Adipocyte (in vitro differentiated cells): ENCODE measurements at regions not wholly inside any gene's neighbourhood (a gene's known extent, or its start where the extent isn't known, plus 50 kb on each side); places are given as distances from the start of the nearest gene placed in this dataset.

Source experiments
- DNase-seq: peaks from one replicate; pipeline ENCODE4 v3.0.0-alpha.2; 2015; ENCODE audit warnings: low read depth
- H3K27me3 ChIP-seq: replicated peaks from 2 replicates; pipeline ENCODE4 v1.7.0; 2013; ENCODE audit warnings: mild to moderate bottlenecking, low read length, moderate library complexity; ENCODE audit not compliant: control insufficient read depth, insufficient read depth
- H3K36me3 ChIP-seq: 2 replicates; pipeline ENCODE4 v1.7.0; 2013; ENCODE audit warnings: low read length, mild to moderate bottlenecking, moderate library complexity; ENCODE audit not compliant: control insufficient read depth, insufficient read depth, severe bottlenecking
- H3K4me1 ChIP-seq: 2 replicates; pipeline ENCODE4 v1.7.0; 2013; ENCODE audit warnings: mild to moderate bottlenecking, low read length, moderate library complexity; ENCODE audit not compliant: control insufficient read depth, insufficient read depth
- H3K4me3 ChIP-seq: 2 replicates; pipeline ENCODE4 v1.7.0; 2013; ENCODE audit warnings: mild to moderate bottlenecking, low read length, moderate library complexity
- H3K9ac ChIP-seq: 2 replicates; pipeline ENCODE4 v1.7.0; 2013; ENCODE audit warnings: mild to moderate bottlenecking, low read length, moderate library complexity
- H3K9me3 ChIP-seq: 2 replicates; pipeline ENCODE4 v1.7.0; 2013; ENCODE audit warnings: mild to moderate bottlenecking, low read length, moderate library complexity; ENCODE audit not compliant: control insufficient read depth

DNA sequence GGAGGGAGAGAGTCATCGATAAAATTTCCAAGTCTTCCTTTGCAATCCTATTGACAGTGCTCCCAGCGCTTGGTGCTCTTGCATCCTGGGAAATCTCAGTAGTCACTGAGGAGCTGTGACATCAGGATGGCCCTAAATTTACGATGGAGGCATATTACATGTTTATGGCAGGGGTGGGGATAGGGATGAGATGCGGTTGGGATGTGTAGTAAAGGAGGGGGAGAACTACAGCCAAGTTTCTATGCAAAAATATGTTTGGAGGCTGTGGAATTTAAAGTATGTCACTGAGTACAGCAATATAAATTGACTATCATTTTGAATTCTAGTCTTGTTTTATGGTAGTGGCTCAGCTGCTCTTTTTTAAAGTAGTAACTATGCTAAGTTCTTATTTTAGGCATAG lies 544.9 kb downstream of the PKHD1 start:
- H3K4me3 ChIP-seq, result no peak overlapping the region
- H3K9me3 ChIP-seq, result no peaks in the 10 kb centered on the region
- H3K4me1 ChIP-seq, result peaks cover 10% of the 10 kb centered on the region
- no peak for DNase-seq
- no peak overlapping the region for H3K9ac ChIP-seq
- peaks cover 4% of the 10 kb centered on the region for H3K27me3 ChIP-seq
- H3K36me3 ChIP-seq, result no peaks in the 10 kb centered on the region

DNA sequence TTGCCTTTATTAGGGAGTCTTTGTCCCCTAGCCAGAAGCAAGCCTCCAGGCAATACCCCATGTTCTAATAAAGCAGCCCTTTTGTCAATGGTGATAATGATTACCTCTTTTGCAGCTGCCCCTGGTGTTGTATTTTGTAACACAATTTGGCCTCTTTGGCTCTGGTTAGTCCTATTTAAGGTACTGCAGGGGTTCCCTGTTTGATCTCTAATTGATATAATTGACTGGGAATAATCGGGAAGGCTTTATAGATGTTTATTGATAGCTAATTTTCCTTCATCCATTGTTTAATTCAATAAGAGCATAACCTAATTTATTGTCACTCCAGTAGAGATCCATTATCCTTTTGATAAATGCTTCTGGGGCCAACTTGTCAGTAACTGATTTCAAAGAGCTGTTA lies 537.2 kb downstream of the PKHD1 start:
- no peak overlapping the region for H3K9ac ChIP-seq
- no peak overlapping the region for H3K4me3 ChIP-seq
- no peaks in the 10 kb centered on the region for H3K9me3 ChIP-seq
- no peaks in the 10 kb centered on the region for H3K36me3 ChIP-seq
- no peaks in the 10 kb centered on the region for H3K4me1 ChIP-seq
- H3K27me3 ChIP-seq, result peaks cover 9% of the 10 kb centered on the region
- DNase-seq, result no peak

DNA sequence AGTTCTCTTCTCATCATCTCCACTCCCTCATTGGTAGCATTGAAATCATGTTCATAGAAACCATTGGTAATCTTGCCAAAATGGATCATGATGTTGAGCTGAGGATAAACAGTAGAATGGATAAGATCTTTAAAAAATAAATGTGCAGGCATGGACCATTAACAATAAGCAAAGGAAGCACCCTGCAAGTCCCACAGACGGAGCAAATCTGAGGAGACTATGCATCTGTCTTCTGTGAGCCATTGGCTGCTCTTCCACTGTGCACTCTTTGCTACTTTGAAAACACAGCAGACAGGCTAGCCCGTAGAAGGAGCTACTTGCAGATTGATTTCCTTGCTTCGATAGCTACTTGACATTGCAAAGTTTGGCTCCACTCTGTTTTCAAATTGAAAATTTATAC lies 535.0 kb downstream of the PKHD1 start:
- Histone ChIP-seq H3K27me3 (peaks cover 9% of the 10 kb centered on the region), H3K9me3 (no peaks in the 10 kb centered on the region), H3K36me3 (no peaks in the 10 kb centered on the region), H3K9ac (no peak overlapping the region), H3K4me1 (no peaks in the 10 kb centered on the region), H3K4me3 (no peak overlapping the region)
- no peak for DNase-seq

DNA sequence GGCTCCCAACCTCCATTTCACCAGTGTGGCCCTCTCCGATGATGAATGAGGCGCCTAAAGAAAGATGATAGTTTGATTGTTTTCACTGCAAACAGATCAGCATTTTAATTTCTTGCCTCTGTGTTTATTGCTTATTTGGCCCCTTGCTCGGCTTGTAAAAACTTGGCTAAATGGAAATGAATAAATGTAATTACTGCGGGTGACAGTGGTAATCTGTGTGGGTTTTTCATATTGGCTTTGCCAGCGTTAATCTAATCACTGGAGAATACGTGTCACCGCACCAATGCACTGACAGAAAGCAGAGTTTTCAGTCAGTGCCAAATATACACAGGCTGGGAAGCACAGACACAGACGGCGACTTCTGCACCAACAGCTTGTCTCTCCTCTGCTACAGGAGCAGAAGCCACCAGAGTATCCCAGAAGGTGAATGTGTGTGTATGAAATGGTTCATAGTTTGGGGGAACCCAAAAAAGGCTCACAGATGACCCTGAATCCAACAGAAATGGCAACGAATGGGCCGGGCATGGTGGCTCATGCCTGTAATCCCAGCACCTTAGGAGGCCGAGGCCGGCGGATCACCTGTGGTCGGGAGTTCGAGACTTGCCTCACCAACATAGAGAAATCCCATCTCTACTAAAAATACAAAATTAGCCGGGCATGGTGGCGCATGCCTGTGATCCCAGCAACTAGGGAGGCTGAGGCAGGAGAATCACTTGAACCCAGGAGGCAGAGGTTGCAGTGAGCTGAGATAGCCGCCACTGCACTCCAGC lies 534.0 kb downstream of the PKHD1 start:
- Histone ChIP-seq H3K4me3 (no peak overlapping the region), H3K4me1 (no peaks in the 10 kb centered on the region), H3K27me3 (peaks cover 9% of the 10 kb centered on the region), H3K9me3 (no peaks in the 10 kb centered on the region), H3K36me3 (no peaks in the 10 kb centered on the region), H3K9ac (no peak overlapping the region)
- no peak for DNase-seq

DNA sequence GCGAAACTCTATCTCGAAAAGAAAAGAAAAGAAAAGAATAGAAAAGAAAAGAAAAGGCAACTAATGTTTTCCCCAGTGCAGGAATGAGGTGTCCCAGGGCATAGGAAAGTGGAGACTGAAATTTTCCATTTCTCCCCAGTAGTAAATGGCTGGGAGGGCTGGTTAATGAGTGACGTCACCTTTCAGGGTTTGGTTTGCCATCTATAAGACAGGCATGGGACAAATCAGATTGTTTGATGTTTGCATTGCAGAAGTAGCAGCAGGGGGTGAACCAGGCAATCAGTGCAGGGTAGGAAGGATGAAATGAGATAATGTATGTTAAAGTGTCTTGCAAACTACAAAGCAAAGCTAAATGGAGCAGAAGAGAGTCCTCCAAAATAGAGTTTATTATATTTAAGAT lies 533.4 kb downstream of the PKHD1 start:
- Histone ChIP-seq H3K4me1 (no peaks in the 10 kb centered on the region), H3K4me3 (no peak overlapping the region), H3K27me3 (peaks cover 11% of the 10 kb centered on the region), H3K9ac (no peak overlapping the region), H3K36me3 (no peaks in the 10 kb centered on the region), H3K9me3 (no peaks in the 10 kb centered on the region)
- no peak for DNase-seq

DNA sequence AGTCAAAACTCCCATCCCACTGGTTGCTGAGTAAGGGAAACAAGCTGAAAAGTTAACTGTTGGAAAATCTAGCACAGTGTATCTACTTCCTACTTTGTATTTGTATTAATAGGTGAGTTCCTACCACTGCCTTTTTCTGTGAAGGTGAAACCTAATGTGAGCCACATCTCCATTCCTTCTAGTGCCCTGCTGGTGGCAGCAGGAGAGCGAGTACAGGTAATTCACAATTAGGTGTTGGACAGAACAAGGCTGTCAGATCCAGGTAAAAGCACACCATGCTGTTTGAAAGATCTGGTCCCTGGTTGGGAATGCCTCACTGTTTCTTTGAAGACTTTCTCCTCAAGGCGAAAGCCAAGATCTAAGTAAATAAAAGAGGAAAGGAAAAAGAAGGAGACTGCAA lies 528.4 kb downstream of the PKHD1 start:
- H3K36me3 ChIP-seq, result no peaks in the 10 kb centered on the region
- no peaks in the 10 kb centered on the region for H3K4me1 ChIP-seq
- DNase-seq, result no peak
- no peak overlapping the region for H3K9ac ChIP-seq
- peaks cover 4% of the 10 kb centered on the region for H3K27me3 ChIP-seq
- no peaks in the 10 kb centered on the region for H3K9me3 ChIP-seq
- H3K4me3 ChIP-seq, result no peak overlapping the region

DNA sequence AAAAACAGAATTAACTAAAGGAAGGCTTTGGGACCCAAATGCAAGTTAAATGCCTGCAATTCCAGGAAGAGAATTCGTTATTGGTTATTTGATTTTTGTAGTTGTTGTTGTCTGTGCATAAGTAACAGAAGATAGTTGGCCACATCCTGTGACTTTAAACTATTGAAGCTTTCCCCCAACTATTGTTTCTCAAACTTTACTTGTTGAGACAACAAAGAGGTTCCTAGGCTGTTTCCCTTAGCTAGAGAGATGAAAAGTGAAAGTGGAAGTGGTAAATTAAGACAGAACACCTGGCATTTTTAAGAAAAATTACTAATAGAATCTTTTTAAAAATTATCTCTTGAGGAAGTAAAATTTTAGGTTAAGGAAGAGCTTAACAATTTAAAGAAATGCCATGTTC lies 525.2 kb downstream of the PKHD1 start:
- H3K4me1 ChIP-seq, result no peaks in the 10 kb centered on the region
- H3K9me3 ChIP-seq, result no peaks in the 10 kb centered on the region
- no peak for DNase-seq
- no peak overlapping the region for H3K9ac ChIP-seq
- peaks cover 4% of the 10 kb centered on the region for H3K27me3 ChIP-seq
- no peak overlapping the region for H3K4me3 ChIP-seq
- no peaks in the 10 kb centered on the region for H3K36me3 ChIP-seq
